Esophagus squamous epithelium (tissue), 5 donors: ENCODE measurements at regions not wholly inside any gene's neighbourhood (a gene's known extent, or its start where the extent isn't known, plus 50 kb on each side); places are given as distances from the start of the nearest gene placed in this dataset.

ENCODE experiments used
- DNase-seq: peaks from one replicate; lab custom pipeline; 2025; lab: John Stamatoyannopoulos, UW
- H3K27ac ChIP-seq, 4 donors: fragments of 200-600 bp; sonication (generic); one replicate each; pipeline ENCODE4 v1.5.1; 2016 to 2019; ENCODE audit warnings: mild to moderate bottlenecking in 1 of 4
- H3K27me3 ChIP-seq, 4 donors: fragments of 200-600 bp; sonication (generic); 1 replicate in 3 of 4; 2 replicates in 1 of 4; pipeline versions ENCODE4 v1.5.1 to v1.6.0; 2017 to 2021; ENCODE audit warnings: antibody characterized with exemption in 1 of 4
- H3K36me3 ChIP-seq, 3 donors: fragments of 200-600 bp; sonication (generic); one replicate each; pipeline ENCODE4 v1.5.1; 2016 to 2019
- H3K4me1 ChIP-seq, 3 donors: fragments of 200-600 bp; sonication (generic); one replicate each; pipeline ENCODE4 v1.5.1; 2017 to 2019
- H3K4me3 ChIP-seq, 4 donors: fragments of 200-600 bp; sonication (generic); 1 replicate in 3 of 4; 2 replicates in 1 of 4; pipeline ENCODE4 v1.5.1; 2016 to 2019; ENCODE audit warnings: mild to moderate bottlenecking in 2 of 4, moderate library complexity in 1 of 4
- H3K9me3 ChIP-seq, 3 donors: fragments of 200-600 bp; sonication (generic); one replicate each; pipeline ENCODE4 v1.5.1; 2016 to 2019
- POLR2A ChIP-seq, 4 donors: fragments of 450-650 bp; IDR thresholded peaks; one replicate each; pipeline ENCODE4 v1.6.1; 2017; ENCODE audit warnings: antibody characterized with exemption in 4 of 4, mild to moderate bottlenecking in 4 of 4, moderate library complexity in 3 of 4
- WGBS, 2 donors: methylation state at CpG; one replicate each; pipeline ENCODE4 v1.1.5; 2018; 5-methylcytosine and 5-hydroxymethylcytosine counted together
- intact Hi-C: fragments of 100-400 bp; cut with DNase I; formaldehyde crosslinking; loops from one replicate; pipeline ENCODE4 v1.15.0; 2022
- TF ChIP-seq, protein P1 (sequence below), 6 experiments: fragments of 450-650 bp in 4 of 6; fragments of 200-600 bp in 2 of 6; sonication (generic) in 2 of 6; IDR thresholded peaks; one replicate each; pipeline ENCODE4 v1.5.1; 2016 to 2019; ENCODE audit warnings: antibody characterized with exemption in 6 of 6, mild to moderate bottlenecking in 4 of 6, moderate library complexity in 4 of 6
- donor health status: DM: yes; HTN: yes; CAD: no.

DNA sequence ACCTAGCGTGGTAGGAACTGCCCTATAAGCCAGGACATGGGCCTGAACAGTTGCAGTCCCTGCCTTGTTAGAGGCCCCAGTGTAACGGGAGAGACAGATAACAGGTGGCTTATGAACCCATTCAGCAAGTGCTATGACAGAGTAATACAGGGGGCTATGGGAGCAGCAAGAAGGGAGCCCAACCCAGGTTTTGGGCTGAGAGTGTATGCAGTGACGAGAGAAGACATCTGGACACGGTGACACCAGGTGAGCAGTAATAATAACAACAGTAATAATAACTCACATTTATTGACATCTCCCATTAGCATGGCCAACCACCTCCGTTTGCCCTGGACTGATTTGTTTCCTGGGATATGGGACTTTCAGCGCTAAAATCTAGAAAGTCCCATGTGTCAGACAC, 100.8 kb downstream of the IRX5 start:
- DNase-seq: no peak
- intact Hi-C loops: no loop called here
- H3K27ac ChIP-seq: no peak overlapping the region

DNA sequence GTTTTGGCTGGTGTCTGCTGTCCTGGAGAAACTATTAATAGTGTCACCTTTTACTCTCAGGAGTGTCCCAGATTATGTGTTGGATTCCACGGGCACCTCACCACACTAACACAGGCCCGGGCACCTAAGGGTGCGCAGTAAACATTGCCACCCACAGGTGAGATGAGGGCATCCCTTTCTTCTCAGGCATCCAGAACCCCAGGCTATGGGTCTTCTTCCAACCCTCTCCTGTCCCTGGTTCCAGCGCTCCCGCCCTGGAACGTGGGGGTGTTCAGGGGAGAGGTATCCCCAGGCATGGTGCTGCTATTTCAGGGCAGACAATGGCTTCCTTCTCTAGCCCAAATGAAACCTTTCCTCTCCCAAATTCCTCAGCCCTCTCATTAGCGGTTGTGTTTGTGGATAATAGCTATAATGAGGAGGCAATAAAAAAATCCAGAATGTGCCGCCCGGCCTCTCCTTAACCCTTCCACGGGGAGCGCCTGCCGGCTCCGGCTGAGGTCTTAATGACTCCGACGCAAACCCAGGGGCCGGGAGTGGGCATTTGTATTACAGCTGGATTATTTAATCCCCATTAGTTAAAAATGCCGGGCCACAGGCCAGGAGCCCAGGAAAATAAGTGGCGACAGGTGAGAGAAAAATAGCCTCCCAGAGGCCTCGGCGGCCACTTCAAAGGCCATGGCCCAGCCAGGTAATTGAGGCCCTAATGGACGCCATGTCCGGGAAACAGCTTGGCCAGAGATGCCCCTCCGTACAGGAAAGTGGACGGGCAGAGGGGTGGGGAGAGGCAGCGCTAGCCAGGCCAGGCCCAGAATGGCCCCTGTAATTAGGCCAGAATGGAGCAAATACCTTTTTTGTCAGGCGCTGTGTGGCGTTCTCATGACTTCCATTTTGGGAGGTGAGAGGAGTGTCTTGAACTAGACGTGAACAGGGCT, 102.8 kb downstream of the IRX5 start:
- H3K27ac ChIP-seq: no peak overlapping the region
- no peaks in the 10 kb centered on the region for H3K4me1 ChIP-seq
- peaks cover 0 to 7% (median 0%) of the 10 kb centered on the region in 4 donors for H3K27me3 ChIP-seq
- 82 to 88% methylated on average over 21 to 24 of the region's 28 CpGs for WGBS, 2 donors
- TF ChIP-seq, protein P1, sequence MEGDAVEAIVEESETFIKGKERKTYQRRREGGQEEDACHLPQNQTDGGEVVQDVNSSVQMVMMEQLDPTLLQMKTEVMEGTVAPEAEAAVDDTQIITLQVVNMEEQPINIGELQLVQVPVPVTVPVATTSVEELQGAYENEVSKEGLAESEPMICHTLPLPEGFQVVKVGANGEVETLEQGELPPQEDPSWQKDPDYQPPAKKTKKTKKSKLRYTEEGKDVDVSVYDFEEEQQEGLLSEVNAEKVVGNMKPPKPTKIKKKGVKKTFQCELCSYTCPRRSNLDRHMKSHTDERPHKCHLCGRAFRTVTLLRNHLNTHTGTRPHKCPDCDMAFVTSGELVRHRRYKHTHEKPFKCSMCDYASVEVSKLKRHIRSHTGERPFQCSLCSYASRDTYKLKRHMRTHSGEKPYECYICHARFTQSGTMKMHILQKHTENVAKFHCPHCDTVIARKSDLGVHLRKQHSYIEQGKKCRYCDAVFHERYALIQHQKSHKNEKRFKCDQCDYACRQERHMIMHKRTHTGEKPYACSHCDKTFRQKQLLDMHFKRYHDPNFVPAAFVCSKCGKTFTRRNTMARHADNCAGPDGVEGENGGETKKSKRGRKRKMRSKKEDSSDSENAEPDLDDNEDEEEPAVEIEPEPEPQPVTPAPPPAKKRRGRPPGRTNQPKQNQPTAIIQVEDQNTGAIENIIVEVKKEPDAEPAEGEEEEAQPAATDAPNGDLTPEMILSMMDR (IDR thresholded peaks at IDR 0.05): no peak
- TF ChIP-seq POLR2A (IDR thresholded peaks at IDR 0.05): no peak
- no peak for DNase-seq
- intact Hi-C loops: no loop called here
- no peak overlapping the region for H3K4me3 ChIP-seq
- H3K9me3 ChIP-seq: peaks cover 0 to 10% (median 0%) of the 10 kb centered on the region in 3 donors
- no peaks in the 10 kb centered on the region for H3K36me3 ChIP-seq

More for the DNA sequence above, 100.8 kb downstream of the IRX5 start:
- Histone ChIP-seq H3K27me3 (peaks cover 0 to 12% (median 0%) of the 10 kb centered on the region in 4 donors), H3K4me3 (no peak overlapping the region), H3K4me1 (no peaks in the 10 kb centered on the region), H3K9me3 (peaks cover 0 to 15% (median 0%) of the 10 kb centered on the region in 3 donors), H3K36me3 (no peaks in the 10 kb centered on the region)
- TF ChIP-seq, protein P1 (IDR thresholded peaks at IDR 0.05): no peak
- no peak for TF ChIP-seq POLR2A (IDR thresholded peaks at IDR 0.05)
- WGBS, 2 donors: 76 to 77% methylated on average over 6 of the region's 6 CpGs

DNA sequence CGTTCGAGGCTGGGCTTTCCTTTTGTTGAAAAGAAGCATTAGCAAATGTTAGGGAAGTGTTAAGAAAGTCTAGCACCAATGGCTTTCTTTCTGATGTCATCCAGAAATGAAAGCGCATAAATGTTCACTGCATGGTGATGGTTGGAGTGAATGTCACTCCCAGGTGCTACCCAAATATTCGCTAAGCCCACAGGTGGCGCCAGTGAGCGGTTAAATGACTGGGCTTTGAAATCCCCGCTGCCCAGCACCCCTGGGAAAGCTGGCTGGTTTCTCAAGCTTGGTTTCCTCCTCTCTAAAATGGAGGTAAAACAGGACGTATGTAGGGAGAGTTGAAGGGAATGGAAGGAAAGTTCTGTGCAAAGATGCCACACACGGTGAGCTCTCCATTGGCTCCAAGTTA, 104.4 kb downstream of the IRX5 start:
- 37 to 52% methylated on average over 9 of the region's 9 CpGs for WGBS, 2 donors
- Histone ChIP-seq H3K9me3 (peaks cover 0 to 2% (median 0%) of the 10 kb centered on the region in 3 donors), H3K4me1 (no peaks in the 10 kb centered on the region), H3K27ac (no peak overlapping the region), H3K36me3 (no peaks in the 10 kb centered on the region), H3K4me3 (no peak overlapping the region), H3K27me3 (peaks cover 0 to 10% (median 0%) of the 10 kb centered on the region in 4 donors)
- DNase-seq: no peak
- no peak for TF ChIP-seq POLR2A (IDR thresholded peaks at IDR 0.05)
- TF ChIP-seq, protein P1 (IDR thresholded peaks at IDR 0.05): peak in 5 of 6 experiments; percentile 22 to 58 (median 23)
- intact Hi-C loops: no loop called here

DNA sequence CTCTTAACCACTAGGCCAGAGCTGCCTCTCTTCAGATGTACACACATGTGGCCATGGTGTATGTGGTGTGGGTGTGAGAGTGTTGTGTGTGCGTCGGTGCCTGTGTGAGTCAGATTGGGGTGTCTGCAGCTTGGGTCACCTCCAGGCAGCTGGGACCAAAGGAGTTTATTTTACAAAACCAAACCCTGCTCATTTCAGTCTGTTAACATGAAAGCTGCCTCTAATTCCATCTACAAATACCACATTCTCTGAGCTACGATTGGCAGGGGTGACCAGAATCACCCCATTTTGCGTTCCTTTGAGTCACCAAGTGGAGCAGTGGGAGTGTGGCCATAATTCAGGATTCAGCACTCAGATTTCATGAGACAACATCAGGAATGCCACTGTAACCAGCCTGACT, 105.3 kb downstream of the IRX5 start:
- Histone ChIP-seq H3K4me1 (no peaks in the 10 kb centered on the region), H3K27ac (no peak overlapping the region), H3K4me3 (no peak overlapping the region), H3K9me3 (no peaks in the 10 kb centered on the region), H3K27me3 (peaks cover 0 to 19% (median 0%) of the 10 kb centered on the region in 4 donors), H3K36me3 (no peaks in the 10 kb centered on the region)
- no peak for DNase-seq
- TF ChIP-seq, protein P1 (IDR thresholded peaks at IDR 0.05): no peak
- no peak for TF ChIP-seq POLR2A (IDR thresholded peaks at IDR 0.05)
- WGBS, 2 donors: 43 to 70% methylated on average over 4 of the region's 4 CpGs
- intact Hi-C loops: no loop called here

- no peak for TF ChIP-seq POLR2A (IDR thresholded peaks at IDR 0.05)
- TF ChIP-seq, protein P1 (IDR thresholded peaks at IDR 0.05): no peak
These were observed 105.7 kb downstream of the IRX5 start for GRCh38 chr16:55036371-55036821.

More at GRCh38 chr16:55036371-55036821, 105.7 kb downstream of the IRX5 start:
- DNase-seq: no peak
- no peak overlapping the region for H3K27ac ChIP-seq
- H3K27me3 ChIP-seq: peaks cover 0 to 19% (median 0%) of the 10 kb centered on the region in 4 donors
- no peaks in the 10 kb centered on the region for H3K9me3 ChIP-seq
- intact Hi-C loops: no loop called here
- no peak overlapping the region for H3K4me3 ChIP-seq
- no peaks in the 10 kb centered on the region for H3K36me3 ChIP-seq
- H3K4me1 ChIP-seq: no peaks in the 10 kb centered on the region
- WGBS, 2 donors: 86 to 95% methylated on average over 4 of the region's 14 CpGs
